ENCODE measurements at regions not wholly inside any gene's neighbourhood (a gene's known extent, or its start where the extent isn't known, plus 50 kb on each side); places are given as distances from the start of the nearest gene placed in this dataset.

- Histone ChIP-seq H2AFZ (ENCODE audit: control insufficient read depth, low read length) (no peak overlapping the region), H3K27me3 (ENCODE audit: control insufficient read depth, extremely low read depth, insufficient read depth, low read length) (peaks cover 19% of the 10 kb centered on the region), H3K9me1 (ENCODE audit: control insufficient read depth, extremely low read depth, insufficient read depth, low read length) (no peaks in the 10 kb centered on the region), H3K4me2 (ENCODE audit: control insufficient read depth, extremely low read depth, insufficient read depth, low read depth, low read length) (no peak overlapping the region), H3K27ac (ENCODE audit: control insufficient read depth, insufficient read depth, low read length) (no peak overlapping the region), H4K20me1 (ENCODE audit: control insufficient read depth, extremely low read depth, insufficient read depth, low read length) (no peaks in the 10 kb centered on the region), H3K4me3 (ENCODE audit: control insufficient read depth in 2 of 3, extremely low read depth in 1 of 3, insufficient read depth in 2 of 3, low read depth in 1 of 3, low read length in 3 of 3) (no peak overlapping the region), H3K4me1 (ENCODE audit: control insufficient read depth, extremely low read depth, insufficient read depth, low read length) (peaks cover 6% of the 10 kb centered on the region), H3K36me3 (ENCODE audit: control insufficient read depth in 2 of 2, extremely low read depth in 1 of 2, insufficient read depth in 2 of 2, low read length in 2 of 2) (no peaks in the 10 kb centered on the region), H3K79me2 (ENCODE audit: control insufficient read depth, insufficient read depth, low read length) (no peaks in the 10 kb centered on the region), H3K9ac (ENCODE audit: control insufficient read depth, extremely low read depth, insufficient read depth, low read length) (no peak overlapping the region), H3K9me3 (ENCODE audit: control insufficient read depth, low read depth, low read length) (no peaks in the 10 kb centered on the region)
- dilution Hi-C loops (cut with MboI; ENCODE audit: extremely low pct_ligation_motif_present, low sequenced_read_pairs): no loop called here
- TF ChIP-seq CTCF (optimal IDR thresholded peaks at IDR 0.05 in 1 of 3, IDR thresholded peaks at IDR 0.05 in 1 of 3, conservative IDR thresholded peaks at IDR 0.05 in 1 of 3; ENCODE audit: extremely low read depth in 1 of 3, insufficient read depth in 2 of 3, low read length in 3 of 3): peak in 2 of 3 experiments; percentile 5 to 32
- TF ChIP-seq EZH2 (IDR thresholded peaks at IDR 0.05; ENCODE audit: low read length): no peak
- DNase-seq (ENCODE audit: low read depth, low spot score): no peak
- FAIRE-seq: no peak
These were observed 87.3 kb upstream of the INSIG1 start for GRCh38 chr7:155210356-155210755.

GRCh38 chr7:155211173-155211572 is 86.5 kb upstream of the INSIG1 start:
- H3K9me3 ChIP-seq (ENCODE audit: control insufficient read depth, low read depth, low read length): no peaks in the 10 kb centered on the region
- no peaks in the 10 kb centered on the region for H3K79me2 ChIP-seq (ENCODE audit: control insufficient read depth, insufficient read depth, low read length)
- H3K27me3 ChIP-seq (ENCODE audit: control insufficient read depth, extremely low read depth, insufficient read depth, low read length): peaks cover 24% of the 10 kb centered on the region
- H3K4me3 ChIP-seq (ENCODE audit: control insufficient read depth in 2 of 3, extremely low read depth in 1 of 3, insufficient read depth in 2 of 3, low read depth in 1 of 3, low read length in 3 of 3): no peak overlapping the region
- DNase-seq (ENCODE audit: low read depth, low spot score) (no peak), FAIRE-seq (no peak)
- H3K9ac ChIP-seq (ENCODE audit: control insufficient read depth, extremely low read depth, insufficient read depth, low read length): no peak overlapping the region
- no peaks in the 10 kb centered on the region for H3K36me3 ChIP-seq (ENCODE audit: control insufficient read depth in 2 of 2, extremely low read depth in 1 of 2, insufficient read depth in 2 of 2, low read length in 2 of 2)
- H3K27ac ChIP-seq (ENCODE audit: control insufficient read depth, insufficient read depth, low read length): no peak overlapping the region
- no peaks in the 10 kb centered on the region for H3K9me1 ChIP-seq (ENCODE audit: control insufficient read depth, extremely low read depth, insufficient read depth, low read length)
- H3K4me1 ChIP-seq (ENCODE audit: control insufficient read depth, extremely low read depth, insufficient read depth, low read length): peaks cover 6% of the 10 kb centered on the region
- H4K20me1 ChIP-seq (ENCODE audit: control insufficient read depth, extremely low read depth, insufficient read depth, low read length): no peaks in the 10 kb centered on the region
- dilution Hi-C loops (cut with MboI; ENCODE audit: extremely low pct_ligation_motif_present, low sequenced_read_pairs): no loop called here
- H2AFZ ChIP-seq (ENCODE audit: control insufficient read depth, low read length): no peak overlapping the region
- TF ChIP-seq CTCF (optimal IDR thresholded peaks at IDR 0.05 in 1 of 3, IDR thresholded peaks at IDR 0.05 in 1 of 3, conservative IDR thresholded peaks at IDR 0.05 in 1 of 3; ENCODE audit: extremely low read depth in 1 of 3, insufficient read depth in 2 of 3, low read length in 3 of 3): no peak
- no peak for TF ChIP-seq EZH2 (IDR thresholded peaks at IDR 0.05; ENCODE audit: low read length)
- no peak overlapping the region for H3K4me2 ChIP-seq (ENCODE audit: control insufficient read depth, extremely low read depth, insufficient read depth, low read depth, low read length)

Measured in keratinocyte (primary cell).